HEK293 (cell line): ENCODE measurements at regions not wholly inside any gene's neighbourhood (a gene's known extent, or its start where the extent isn't known, plus 50 kb on each side); places are given as distances from the start of the nearest gene placed in this dataset.

Experiments used
- SP3 ChIP-seq: fragments of 450-650 bp; formaldehyde crosslinking; IDR thresholded peaks from 2 replicates; pipeline ENCODE4 v1.5.1; 2016; ENCODE audit warnings: missing biosample characterization, missing genetic modification characterization
- ZFHX2 ChIP-seq: fragments of 450-650 bp; formaldehyde crosslinking; conservative IDR thresholded peaks from 2 replicates; pipeline ENCODE4 v1.5.1; 2016; ENCODE audit warnings: missing biosample characterization, missing genetic modification characterization

DNA sequence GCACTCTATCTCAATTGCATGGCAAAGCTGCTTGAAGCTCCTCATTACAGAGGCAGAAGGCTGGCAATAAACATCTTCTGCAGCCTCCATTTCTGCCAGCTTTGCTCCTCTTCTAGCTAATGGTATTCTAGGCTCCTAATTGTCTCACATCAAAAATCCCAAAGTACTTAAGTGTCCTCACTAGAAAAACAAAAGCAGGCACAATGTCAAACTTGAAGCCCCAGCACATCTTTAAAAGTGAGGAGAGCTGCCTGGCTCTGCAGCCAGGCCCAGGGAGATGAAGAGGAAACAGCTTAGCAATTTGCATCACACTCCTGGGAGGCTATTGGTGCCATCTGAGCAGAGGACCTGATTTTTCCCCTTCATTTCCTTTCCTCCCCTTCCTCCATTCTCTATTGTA lies 197.1 kb downstream of the KCNJ2 start:
- TF ChIP-seq ZFHX2 (tag by site-specific recombination), result no peak
- no peak for TF ChIP-seq SP3 (tag by site-specific recombination)
